GM04503 (cell line): ENCODE measurements at regions not wholly inside any gene's neighbourhood (a gene's known extent, or its start where the extent isn't known, plus 50 kb on each side); places are given as distances from the start of the nearest gene placed in this dataset.

Source experiments
- DNase-seq: peaks from one replicate; pipeline ENCODE4 v3.0.0-alpha.2; 2012; ENCODE audit warnings: low read depth

GRCh38 chr2:9082158-9082557 lies 78.7 kb upstream of the MBOAT2 start:
- DNase-seq = no peak

DNA sequence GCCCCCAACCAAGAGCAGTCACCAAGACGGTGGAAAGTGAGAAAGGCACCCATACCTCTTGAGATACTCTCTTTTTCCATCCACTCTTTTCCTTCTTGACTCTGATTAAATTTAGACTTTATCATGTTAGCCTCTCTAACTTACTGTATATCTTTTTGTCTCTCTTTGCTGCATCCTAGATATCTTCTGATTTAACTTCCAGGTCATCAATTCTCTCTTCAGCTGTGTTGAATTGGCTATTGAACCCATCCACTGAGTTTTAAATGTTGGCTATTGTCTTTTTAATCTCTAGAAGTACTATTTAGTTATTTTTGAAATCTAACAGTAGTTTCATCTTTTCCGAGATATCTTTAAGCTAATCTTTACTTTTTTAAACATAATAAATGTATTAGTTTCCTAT lies 78.3 kb upstream of the MBOAT2 start:
- DNase-seq = no peak

DNA sequence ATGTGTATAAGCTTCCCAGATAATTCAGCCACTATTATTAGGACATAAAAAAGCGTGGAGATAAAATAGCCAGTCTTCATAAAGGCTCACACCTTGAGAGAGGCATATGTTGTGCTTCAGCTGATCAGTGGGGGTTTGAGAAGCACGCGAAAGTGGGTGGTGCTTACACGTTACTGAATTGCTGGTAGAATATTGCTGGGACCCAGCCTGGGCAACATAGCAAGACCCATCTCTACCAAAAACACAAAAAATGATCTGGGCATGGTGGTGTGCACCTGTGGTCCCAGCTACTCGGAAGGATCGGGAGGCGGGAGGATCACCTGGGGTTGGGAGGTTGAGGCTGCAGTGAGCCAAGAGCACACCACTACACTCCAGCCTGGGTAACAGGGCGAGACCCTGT lies 74.9 kb upstream of the MBOAT2 start:
- DNase-seq = no peak

- no peak for DNase-seq
Measured at GRCh38 chr2:9077691-9078090, 74.2 kb upstream of the MBOAT2 start.

GRCh38 chr2:9076755-9077154 lies 73.3 kb upstream of the MBOAT2 start:
- DNase-seq = no peak

DNA sequence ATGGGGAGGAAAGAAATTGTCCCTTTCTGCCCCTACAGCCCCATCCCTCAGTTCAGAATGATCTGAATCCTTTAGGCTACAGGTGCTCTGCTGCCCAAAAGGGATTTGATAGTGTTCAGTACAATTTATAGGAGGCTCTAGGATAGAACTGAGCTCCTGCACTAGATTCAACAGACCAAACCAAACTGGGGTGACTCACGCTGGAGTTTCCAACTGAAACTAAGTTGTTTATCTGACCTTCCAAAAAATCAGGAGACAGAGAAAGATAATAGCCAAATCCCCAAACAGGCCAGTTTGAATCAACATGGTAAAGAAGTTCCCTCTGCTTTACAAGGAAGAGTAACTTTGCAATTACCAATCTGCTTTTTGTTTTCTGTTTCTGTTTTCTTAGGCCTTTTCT lies 72.7 kb upstream of the MBOAT2 start:
- DNase-seq = no peak

- DNase-seq = no peak
Measured at GRCh38 chr2:9074930-9075329, 71.4 kb upstream of the MBOAT2 start.

GRCh38 chr2:9071584-9072124 lies 68.2 kb upstream of the MBOAT2 start:
- no peak for DNase-seq

- no peak for DNase-seq
Measured at GRCh38 chr2:9071032-9071431, 67.5 kb upstream of the MBOAT2 start.

GRCh38 chr2:9069543-9069942 lies 66.1 kb upstream of the MBOAT2 start:
- no peak for DNase-seq

- no peak for DNase-seq
Measured at GRCh38 chr2:9065901-9066300, 62.4 kb upstream of the MBOAT2 start.

DNA sequence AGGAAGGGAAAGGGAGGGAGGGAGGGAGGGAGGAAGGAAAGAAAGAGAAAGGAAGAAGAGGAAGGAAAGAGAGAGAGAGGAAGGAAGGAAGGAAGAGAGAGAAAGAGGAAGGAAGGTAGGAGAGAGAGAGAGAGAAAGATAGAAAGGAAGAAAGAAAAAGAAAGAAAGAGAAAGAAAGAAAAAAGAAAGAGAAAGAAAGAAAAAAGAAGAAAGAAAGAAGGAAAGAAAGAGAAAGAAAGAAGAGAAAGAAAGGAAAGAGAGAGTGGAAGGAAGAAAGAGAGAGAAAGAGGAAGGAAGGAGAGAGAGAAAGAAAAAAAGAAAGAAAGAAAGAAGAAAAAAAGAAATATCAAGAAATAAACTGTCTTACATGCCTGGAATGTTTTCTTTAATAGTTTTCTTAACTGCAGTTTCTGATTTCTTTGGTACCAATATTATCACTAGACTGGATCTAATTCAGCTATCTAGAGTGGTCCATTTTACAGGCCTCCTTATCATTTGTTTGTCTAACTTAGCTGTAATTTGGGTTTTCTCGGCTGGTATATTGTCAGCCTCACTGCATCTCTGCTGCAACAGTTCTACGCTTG lies 59.6 kb upstream of the MBOAT2 start:
- no peak for DNase-seq

DNA sequence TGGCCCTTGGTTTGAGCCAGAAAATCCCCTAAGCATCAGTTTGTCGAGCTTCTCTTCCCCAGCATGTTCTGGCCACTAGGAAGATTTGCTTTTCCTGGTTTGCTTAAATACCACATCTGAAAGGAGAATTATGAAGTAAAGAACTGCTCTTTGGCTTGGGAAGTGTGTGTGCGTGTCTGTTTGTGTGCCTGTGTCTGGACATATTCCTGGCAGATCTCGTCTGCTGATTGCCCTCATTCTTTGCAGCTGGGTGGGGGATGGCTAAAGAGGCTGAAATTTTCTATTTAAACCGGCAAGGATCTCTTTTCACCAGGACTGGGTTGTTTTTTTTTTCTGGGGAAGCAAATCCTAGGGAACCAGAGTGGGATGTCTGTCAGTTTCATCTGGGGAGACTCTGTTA lies 57.3 kb upstream of the MBOAT2 start:
- no peak for DNase-seq

GRCh38 chr2:9057939-9058761 lies 54.7 kb upstream of the MBOAT2 start:
- DNase-seq = no peak

DNA sequence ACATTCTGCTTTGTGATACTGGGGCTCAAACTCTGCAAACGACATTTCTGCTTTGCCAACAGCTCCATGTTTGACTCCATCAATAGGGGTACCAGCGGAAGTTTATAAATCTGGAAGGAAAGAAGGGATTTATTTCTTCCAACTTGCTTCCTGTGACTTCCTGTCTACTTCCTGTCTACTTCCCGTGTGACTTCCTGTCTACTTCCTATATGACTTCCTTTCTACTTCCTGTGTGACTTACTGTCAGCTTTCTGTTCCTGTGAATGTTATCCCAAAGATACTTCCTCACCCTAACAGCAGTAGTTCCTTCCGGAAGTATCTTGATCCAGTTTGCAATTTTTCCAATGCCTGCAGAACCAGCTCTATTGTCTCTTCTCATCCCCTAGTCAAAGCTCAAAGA lies 52.0 kb upstream of the MBOAT2 start:
- no peak for DNase-seq

GRCh38 chr2:9053534-9053931 lies 50.0 kb upstream of the MBOAT2 start:
- no peak for DNase-seq
